SK-N-SH (cell line): ENCODE measurements at regions not wholly inside any gene's neighbourhood (a gene's known extent, or its start where the extent isn't known, plus 50 kb on each side); places are given as distances from the start of the nearest gene placed in this dataset.

Source experiments
- CTCF ChIA-PET: fragments of 300-600, 350-600 bp; formaldehyde crosslinking; extraction: SDS; loops from one replicate; lab custom pipeline; 2021; lab: Yijun Ruan, JAX
- POLR2A ChIA-PET: fragments of 350-600 bp; sonication (Branson Sonifier 250); formaldehyde crosslinking; extraction: SDS; loops from one replicate; lab custom pipeline; 2020; ENCODE audit warnings: antibody characterized with exemption, inconsistent platforms; lab: Yijun Ruan, JAX
- DNase-seq: peaks from one replicate; pipeline ENCODE4 v3.0.0; 2012
- H2AFZ ChIP-seq: fragments of 200-600 bp; sonication (generic); 2 replicates; pipeline ENCODE4 v1.8.1; 2016; ENCODE audit warnings: antibody characterized with exemption, mild to moderate bottlenecking, low read depth
- H3F3A ChIP-seq: fragments of 200-600 bp; sonication (generic); replicated peaks from 2 replicates; pipeline ENCODE3; 2016; ENCODE audit warnings: antibody characterized with exemption, mild to moderate bottlenecking; ENCODE audit not compliant: insufficient read depth
- H3K27ac ChIP-seq, 2 experiments: fragments of 200-500 bp in 1 of 2; fragments of 200-600 bp in 1 of 2; sonication (Bioruptor generic) in 1 of 2; sonication (generic), shearing (Covaris generic) in 1 of 2; 2 replicates each; pipeline versions ENCODE4 v1.5.1 to v1.6.1; 2014 to 2016; ENCODE audit warnings: low read depth in 2 of 2, inconsistent platforms in 1 of 2, low read length in 1 of 2, mild to moderate bottlenecking in 1 of 2, mixed read lengths in 1 of 2
- H3K27me3 ChIP-seq: fragments of 200-600 bp; sonication (generic), shearing (Covaris generic); 2 replicates; pipeline ENCODE4 v1.6.1; 2016; ENCODE audit warnings: mixed run types; ENCODE audit not compliant: insufficient read depth
- H3K36me3 ChIP-seq, 2 experiments: fragments of 200-500 bp in 1 of 2; fragments of 200-600 bp in 1 of 2; sonication (Bioruptor generic) in 1 of 2; sonication (generic) in 1 of 2; replicated peaks in 1 of 2; 2 replicates each; pipeline versions ENCODE3 to v1.5.1; 2014 to 2016; ENCODE audit warnings: low read length in 1 of 2, mild to moderate bottlenecking in 1 of 2; ENCODE audit not compliant: insufficient read depth in 2 of 2, control insufficient read depth in 1 of 2
- H3K4me1 ChIP-seq, 2 experiments: fragments of 200-500 bp in 1 of 2; fragments of 200-600 bp in 1 of 2; sonication (Bioruptor generic) in 1 of 2; sonication (generic), shearing (Covaris generic) in 1 of 2; 2 replicates each; pipeline versions ENCODE4 v1.5.1 to v1.6.1; 2014 to 2016; ENCODE audit warnings: low read depth in 1 of 2, low read length in 1 of 2, mixed run types in 1 of 2; ENCODE audit not compliant: insufficient read depth in 2 of 2, control insufficient read depth in 1 of 2
- H3K4me2 ChIP-seq: fragments of 200-600 bp; sonication (generic), shearing (Covaris generic); 2 replicates; pipeline ENCODE4 v1.6.1; 2017; ENCODE audit warnings: mixed run types
- H3K4me3 ChIP-seq, 2 experiments: fragments of 200-500 bp in 1 of 2; fragments of 200-600 bp in 1 of 2; sonication (Bioruptor generic) in 1 of 2; sonication (generic), shearing (Covaris generic) in 1 of 2; 2 replicates each; pipeline versions ENCODE4 v1.5.1 to v1.8.1; 2014 to 2016; ENCODE audit warnings: low read depth in 2 of 2, inconsistent platforms in 1 of 2, low read length in 1 of 2, mild to moderate bottlenecking in 1 of 2, mixed read lengths in 1 of 2, moderate library complexity in 1 of 2
- H3K79me2 ChIP-seq: fragments of 200-600 bp; sonication (generic); 2 replicates; pipeline ENCODE4 v1.8.1; 2017; ENCODE audit warnings: mild to moderate bottlenecking; ENCODE audit not compliant: insufficient read depth
- H3K9ac ChIP-seq: fragments of 200-600 bp; sonication (generic); 2 replicates; pipeline ENCODE4 v1.6.1; 2017; ENCODE audit warnings: mixed run types
- H3K9me2 ChIP-seq: fragments of 200-600 bp; sonication (generic); 2 replicates; pipeline ENCODE4 v1.6.1; 2017; ENCODE audit warnings: mixed run types
- H3K9me3 ChIP-seq: fragments of 200-600 bp; sonication (generic); 2 replicates; pipeline ENCODE4 v1.6.1; 2017; ENCODE audit warnings: mixed run types, mild to moderate bottlenecking, moderate library complexity
- H4K20me1 ChIP-seq: fragments of 200-600 bp; sonication (generic); 2 replicates; pipeline ENCODE4 v1.6.1; 2017; ENCODE audit warnings: mild to moderate bottlenecking, mixed run types; ENCODE audit not compliant: insufficient read depth
- CHD2 ChIP-seq: fragments of 150-350 bp; IDR thresholded peaks from 2 replicates; pipeline ENCODE4 v1.6.1; 2018; ENCODE audit warnings: low read length; ENCODE audit not compliant: partially characterized antibody
- EP300 ChIP-seq, 2 experiments: IDR thresholded peaks; 2 replicates each; pipeline versions ENCODE4 v1.4.0 to v1.6.1; 2012; ENCODE audit warnings: borderline replicate concordance in 1 of 2, low read depth in 1 of 2, low read length in 1 of 2
- EZH2phosphoT487 ChIP-seq: fragments of 200-600 bp; sonication (generic); IDR thresholded peaks from 2 replicates; pipeline ENCODE4 v1.6.1; 2017; ENCODE audit warnings: low read depth, mixed run types, mild to moderate bottlenecking, antibody characterized with exemption, moderate library complexity, borderline replicate concordance
- GABPA ChIP-seq: IDR thresholded peaks from 2 replicates; pipeline ENCODE4 v1.4.0; 2012; ENCODE audit warnings: low read depth, mild to moderate bottlenecking
- MEF2A ChIP-seq: IDR thresholded peaks from 2 replicates; pipeline ENCODE4 v1.4.0; 2012; ENCODE audit warnings: low read depth, borderline replicate concordance
- NFIC ChIP-seq: IDR thresholded peaks from 2 replicates; pipeline ENCODE4 v1.4.0; 2012; ENCODE audit warnings: borderline replicate concordance
- TAF1 ChIP-seq: IDR thresholded peaks from 2 replicates; pipeline ENCODE4 v1.6.1; 2012; ENCODE audit warnings: low read depth, mild to moderate bottlenecking, low read length, moderate library complexity, borderline replicate concordance
- TCF12 ChIP-seq: IDR thresholded peaks from 2 replicates; pipeline ENCODE4 v1.4.0; 2012
- whole genome bisulfite sequencing: methylation state at CpG from one replicate; pipeline ENCODE4 v1.1.6; 2017; ENCODE audit warnings: low lambda C conversion rate; 5-methylcytosine and 5-hydroxymethylcytosine counted together
- TF ChIP-seq, protein P1 (sequence below): IDR thresholded peaks from 2 replicates; pipeline ENCODE4 v1.4.0; 2012; ENCODE audit warnings: low read depth, borderline replicate concordance
- TF ChIP-seq, protein P2 (sequence below): IDR thresholded peaks from 2 replicates; pipeline ENCODE4 v1.6.1; 2012; ENCODE audit warnings: mild to moderate bottlenecking, low read depth, low read length, moderate library complexity
- TF ChIP-seq, protein P3 (sequence below): IDR thresholded peaks from 2 replicates; pipeline ENCODE4 v1.4.0; 2012; ENCODE audit warnings: low read depth, borderline replicate concordance

DNA sequence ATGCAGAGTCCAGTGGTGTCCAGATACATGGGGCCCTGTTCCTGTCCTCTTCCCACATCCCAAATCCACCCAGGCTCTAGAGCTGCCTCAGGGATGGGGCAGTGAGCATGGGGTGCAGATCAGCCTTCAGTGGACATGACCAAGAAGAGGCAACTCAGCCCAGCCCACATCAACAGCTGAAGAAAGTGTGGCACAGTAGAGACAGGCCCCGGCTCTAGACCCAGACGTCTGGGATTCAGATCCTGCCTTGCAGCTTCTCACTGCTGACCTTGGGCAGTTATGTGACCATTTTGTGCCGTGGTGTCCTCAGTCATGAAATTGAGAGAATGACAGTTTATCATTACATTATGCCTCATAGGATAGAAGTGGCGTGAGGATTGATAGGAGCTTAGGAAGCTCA lies 54.6 kb upstream of the CST7 start:
- no peak for DNase-seq
- no peaks in the 10 kb centered on the region for H3K79me2 ChIP-seq
- H2AFZ ChIP-seq, result no peak overlapping the region
- no peaks in the 10 kb centered on the region for H3K9me2 ChIP-seq
- H3K9ac ChIP-seq, result no peak overlapping the region
- no peaks in the 10 kb centered on the region for H3F3A ChIP-seq
- POLR2A ChIA-PET, result no interaction called here
- TF ChIP-seq, protein P1, sequence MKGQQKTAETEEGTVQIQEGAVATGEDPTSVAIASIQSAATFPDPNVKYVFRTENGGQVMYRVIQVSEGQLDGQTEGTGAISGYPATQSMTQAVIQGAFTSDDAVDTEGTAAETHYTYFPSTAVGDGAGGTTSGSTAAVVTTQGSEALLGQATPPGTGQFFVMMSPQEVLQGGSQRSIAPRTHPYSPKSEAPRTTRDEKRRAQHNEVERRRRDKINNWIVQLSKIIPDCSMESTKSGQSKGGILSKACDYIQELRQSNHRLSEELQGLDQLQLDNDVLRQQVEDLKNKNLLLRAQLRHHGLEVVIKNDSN, result no peak
- no peak for TF ChIP-seq NFIC
- TF ChIP-seq, protein P2, sequence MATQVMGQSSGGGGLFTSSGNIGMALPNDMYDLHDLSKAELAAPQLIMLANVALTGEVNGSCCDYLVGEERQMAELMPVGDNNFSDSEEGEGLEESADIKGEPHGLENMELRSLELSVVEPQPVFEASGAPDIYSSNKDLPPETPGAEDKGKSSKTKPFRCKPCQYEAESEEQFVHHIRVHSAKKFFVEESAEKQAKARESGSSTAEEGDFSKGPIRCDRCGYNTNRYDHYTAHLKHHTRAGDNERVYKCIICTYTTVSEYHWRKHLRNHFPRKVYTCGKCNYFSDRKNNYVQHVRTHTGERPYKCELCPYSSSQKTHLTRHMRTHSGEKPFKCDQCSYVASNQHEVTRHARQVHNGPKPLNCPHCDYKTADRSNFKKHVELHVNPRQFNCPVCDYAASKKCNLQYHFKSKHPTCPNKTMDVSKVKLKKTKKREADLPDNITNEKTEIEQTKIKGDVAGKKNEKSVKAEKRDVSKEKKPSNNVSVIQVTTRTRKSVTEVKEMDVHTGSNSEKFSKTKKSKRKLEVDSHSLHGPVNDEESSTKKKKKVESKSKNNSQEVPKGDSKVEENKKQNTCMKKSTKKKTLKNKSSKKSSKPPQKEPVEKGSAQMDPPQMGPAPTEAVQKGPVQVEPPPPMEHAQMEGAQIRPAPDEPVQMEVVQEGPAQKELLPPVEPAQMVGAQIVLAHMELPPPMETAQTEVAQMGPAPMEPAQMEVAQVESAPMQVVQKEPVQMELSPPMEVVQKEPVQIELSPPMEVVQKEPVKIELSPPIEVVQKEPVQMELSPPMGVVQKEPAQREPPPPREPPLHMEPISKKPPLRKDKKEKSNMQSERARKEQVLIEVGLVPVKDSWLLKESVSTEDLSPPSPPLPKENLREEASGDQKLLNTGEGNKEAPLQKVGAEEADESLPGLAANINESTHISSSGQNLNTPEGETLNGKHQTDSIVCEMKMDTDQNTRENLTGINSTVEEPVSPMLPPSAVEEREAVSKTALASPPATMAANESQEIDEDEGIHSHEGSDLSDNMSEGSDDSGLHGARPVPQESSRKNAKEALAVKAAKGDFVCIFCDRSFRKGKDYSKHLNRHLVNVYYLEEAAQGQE, result no peak
- TF ChIP-seq CHD2, result no peak
- TF ChIP-seq EP300 (IDR thresholded peaks at IDR 0.05; ENCODE audit: borderline replicate concordance in 1 of 2, low read depth in 1 of 2, low read length in 1 of 2), result no peak
- no peak for TF ChIP-seq TCF12
- no peak for TF ChIP-seq EZH2phosphoT487
- no peak for TF ChIP-seq TAF1
- TF ChIP-seq, protein P3, sequence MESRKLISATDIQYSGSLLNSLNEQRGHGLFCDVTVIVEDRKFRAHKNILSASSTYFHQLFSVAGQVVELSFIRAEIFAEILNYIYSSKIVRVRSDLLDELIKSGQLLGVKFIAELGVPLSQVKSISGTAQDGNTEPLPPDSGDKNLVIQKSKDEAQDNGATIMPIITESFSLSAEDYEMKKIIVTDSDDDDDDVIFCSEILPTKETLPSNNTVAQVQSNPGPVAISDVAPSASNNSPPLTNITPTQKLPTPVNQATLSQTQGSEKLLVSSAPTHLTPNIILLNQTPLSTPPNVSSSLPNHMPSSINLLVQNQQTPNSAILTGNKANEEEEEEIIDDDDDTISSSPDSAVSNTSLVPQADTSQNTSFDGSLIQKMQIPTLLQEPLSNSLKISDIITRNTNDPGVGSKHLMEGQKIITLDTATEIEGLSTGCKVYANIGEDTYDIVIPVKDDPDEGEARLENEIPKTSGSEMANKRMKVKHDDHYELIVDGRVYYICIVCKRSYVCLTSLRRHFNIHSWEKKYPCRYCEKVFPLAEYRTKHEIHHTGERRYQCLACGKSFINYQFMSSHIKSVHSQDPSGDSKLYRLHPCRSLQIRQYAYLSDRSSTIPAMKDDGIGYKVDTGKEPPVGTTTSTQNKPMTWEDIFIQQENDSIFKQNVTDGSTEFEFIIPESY, result no peak
- TF ChIP-seq MEF2A, result no peak
- TF ChIP-seq GABPA, result no peak
- no peaks in the 10 kb centered on the region for H3K4me1 ChIP-seq
- H3K4me2 ChIP-seq, result no peak overlapping the region
- H3K36me3 ChIP-seq, result no peaks in the 10 kb centered on the region
- no peaks in the 10 kb centered on the region; the same call in 1 of the 2 replicates for H3K27me3 ChIP-seq
- H3K9me3 ChIP-seq, result no peaks in the 10 kb centered on the region
- H3K27ac ChIP-seq, result no peak overlapping the region
- H3K4me3 ChIP-seq, result no peak overlapping the region
- CTCF ChIA-PET, result interaction anchor here (0.6 to 1.5 kb wide), 2 partner anchors 24 to 979 kb away, joined by 3 to 9 read pairs; no protein-coding TSS in a partner anchor
- H4K20me1 ChIP-seq, result no peaks in the 10 kb centered on the region
- WGBS, result 31% methylated on average over 3 of the region's 4 CpGs
